SK-N-SH (cell line): ENCODE measurements at regions not wholly inside any gene's neighbourhood (a gene's known extent, or its start where the extent isn't known, plus 50 kb on each side); places are given as distances from the start of the nearest gene placed in this dataset.

ENCODE experiments used
- CTCF ChIA-PET: fragments of 300-600, 350-600 bp; formaldehyde crosslinking; extraction: SDS; loops from one replicate; lab custom pipeline; 2021; lab: Yijun Ruan, JAX
- POLR2A ChIA-PET: fragments of 350-600 bp; sonication (Branson Sonifier 250); formaldehyde crosslinking; extraction: SDS; loops from one replicate; lab custom pipeline; 2020; ENCODE audit warnings: antibody characterized with exemption, inconsistent platforms; lab: Yijun Ruan, JAX
- DNase-seq: peaks from one replicate; pipeline ENCODE4 v3.0.0; 2012
- H2AFZ ChIP-seq: fragments of 200-600 bp; sonication (generic); 2 replicates; pipeline ENCODE4 v1.8.1; 2016; ENCODE audit warnings: antibody characterized with exemption, mild to moderate bottlenecking, low read depth
- H3F3A ChIP-seq: fragments of 200-600 bp; sonication (generic); replicated peaks from 2 replicates; pipeline ENCODE3; 2016; ENCODE audit warnings: antibody characterized with exemption, mild to moderate bottlenecking; ENCODE audit not compliant: insufficient read depth
- H3K27ac ChIP-seq, 2 experiments: fragments of 200-500 bp in 1 of 2; fragments of 200-600 bp in 1 of 2; sonication (Bioruptor generic) in 1 of 2; sonication (generic), shearing (Covaris generic) in 1 of 2; 2 replicates each; pipeline versions ENCODE4 v1.5.1 to v1.6.1; 2014 to 2016; ENCODE audit warnings: low read depth in 2 of 2, inconsistent platforms in 1 of 2, low read length in 1 of 2, mild to moderate bottlenecking in 1 of 2, mixed read lengths in 1 of 2
- H3K27me3 ChIP-seq: fragments of 200-600 bp; sonication (generic), shearing (Covaris generic); 2 replicates; pipeline ENCODE4 v1.6.1; 2016; ENCODE audit warnings: mixed run types; ENCODE audit not compliant: insufficient read depth
- H3K36me3 ChIP-seq, 2 experiments: fragments of 200-500 bp in 1 of 2; fragments of 200-600 bp in 1 of 2; sonication (Bioruptor generic) in 1 of 2; sonication (generic) in 1 of 2; replicated peaks in 1 of 2; 2 replicates each; pipeline versions ENCODE3 to v1.5.1; 2014 to 2016; ENCODE audit warnings: low read length in 1 of 2, mild to moderate bottlenecking in 1 of 2; ENCODE audit not compliant: insufficient read depth in 2 of 2, control insufficient read depth in 1 of 2
- H3K4me1 ChIP-seq, 2 experiments: fragments of 200-500 bp in 1 of 2; fragments of 200-600 bp in 1 of 2; sonication (Bioruptor generic) in 1 of 2; sonication (generic), shearing (Covaris generic) in 1 of 2; 2 replicates each; pipeline versions ENCODE4 v1.5.1 to v1.6.1; 2014 to 2016; ENCODE audit warnings: low read depth in 1 of 2, low read length in 1 of 2, mixed run types in 1 of 2; ENCODE audit not compliant: insufficient read depth in 2 of 2, control insufficient read depth in 1 of 2
- H3K4me2 ChIP-seq: fragments of 200-600 bp; sonication (generic), shearing (Covaris generic); 2 replicates; pipeline ENCODE4 v1.6.1; 2017; ENCODE audit warnings: mixed run types
- H3K4me3 ChIP-seq, 2 experiments: fragments of 200-500 bp in 1 of 2; fragments of 200-600 bp in 1 of 2; sonication (Bioruptor generic) in 1 of 2; sonication (generic), shearing (Covaris generic) in 1 of 2; 2 replicates each; pipeline versions ENCODE4 v1.5.1 to v1.8.1; 2014 to 2016; ENCODE audit warnings: low read depth in 2 of 2, inconsistent platforms in 1 of 2, low read length in 1 of 2, mild to moderate bottlenecking in 1 of 2, mixed read lengths in 1 of 2, moderate library complexity in 1 of 2
- H3K79me2 ChIP-seq: fragments of 200-600 bp; sonication (generic); 2 replicates; pipeline ENCODE4 v1.8.1; 2017; ENCODE audit warnings: mild to moderate bottlenecking; ENCODE audit not compliant: insufficient read depth
- H3K9ac ChIP-seq: fragments of 200-600 bp; sonication (generic); 2 replicates; pipeline ENCODE4 v1.6.1; 2017; ENCODE audit warnings: mixed run types
- H3K9me2 ChIP-seq: fragments of 200-600 bp; sonication (generic); 2 replicates; pipeline ENCODE4 v1.6.1; 2017; ENCODE audit warnings: mixed run types
- H3K9me3 ChIP-seq: fragments of 200-600 bp; sonication (generic); 2 replicates; pipeline ENCODE4 v1.6.1; 2017; ENCODE audit warnings: mixed run types, mild to moderate bottlenecking, moderate library complexity
- H4K20me1 ChIP-seq: fragments of 200-600 bp; sonication (generic); 2 replicates; pipeline ENCODE4 v1.6.1; 2017; ENCODE audit warnings: mild to moderate bottlenecking, mixed run types; ENCODE audit not compliant: insufficient read depth
- ELF1 ChIP-seq: IDR thresholded peaks from 2 replicates; pipeline ENCODE4 v1.4.0; 2012
- GABPA ChIP-seq: IDR thresholded peaks from 2 replicates; pipeline ENCODE4 v1.4.0; 2012; ENCODE audit warnings: low read depth, mild to moderate bottlenecking
- JUND ChIP-seq: IDR thresholded peaks from 2 replicates; pipeline ENCODE4 v1.4.0; 2012
- MEF2A ChIP-seq: IDR thresholded peaks from 2 replicates; pipeline ENCODE4 v1.4.0; 2012; ENCODE audit warnings: low read depth, borderline replicate concordance
- NRF1 ChIP-seq: IDR thresholded peaks from 2 replicates; pipeline ENCODE4 v1.6.1; 2012; ENCODE audit warnings: low read depth, mild to moderate bottlenecking, low read length
- RAD21 ChIP-seq: IDR thresholded peaks from 2 replicates; pipeline ENCODE4 v1.6.1; 2012; ENCODE audit warnings: mild to moderate bottlenecking, low read length
- RCOR1 ChIP-seq: fragments of 150-350 bp; IDR thresholded peaks from 2 replicates; pipeline ENCODE4 v1.6.1; 2017; ENCODE audit warnings: antibody characterized with exemption, low read length
- RXRA ChIP-seq: IDR thresholded peaks from 2 replicates; pipeline ENCODE4 v1.4.0; 2012; ENCODE audit warnings: low read depth, mild to moderate bottlenecking, borderline replicate concordance
- SMC3 ChIP-seq: IDR thresholded peaks from 2 replicates; pipeline ENCODE4 v1.6.1; 2012; ENCODE audit warnings: low read depth, low read length, improper control_type of control experiment
- TAF1 ChIP-seq: IDR thresholded peaks from 2 replicates; pipeline ENCODE4 v1.6.1; 2012; ENCODE audit warnings: low read depth, mild to moderate bottlenecking, low read length, moderate library complexity, borderline replicate concordance
- TCF12 ChIP-seq: IDR thresholded peaks from 2 replicates; pipeline ENCODE4 v1.4.0; 2012
- TEAD4 ChIP-seq: IDR thresholded peaks from 2 replicates; pipeline ENCODE4 v1.4.0; 2012; ENCODE audit warnings: mild to moderate bottlenecking, borderline replicate concordance; ENCODE audit not compliant: insufficient read depth
- YY1 ChIP-seq: IDR thresholded peaks from 2 replicates; pipeline ENCODE4 v1.4.0; 2012; ENCODE audit warnings: low read depth, mild to moderate bottlenecking
- WGBS: methylation state at CpG from one replicate; pipeline ENCODE4 v1.1.6; 2017; ENCODE audit warnings: low lambda C conversion rate; 5-methylcytosine and 5-hydroxymethylcytosine counted together
- TF ChIP-seq, protein P1 (sequence below): IDR thresholded peaks from 2 replicates; pipeline ENCODE4 v1.4.0; 2012; ENCODE audit warnings: low read depth
- TF ChIP-seq, protein P2 (sequence below): fragments of 150-350 bp; IDR thresholded peaks from 2 replicates; pipeline ENCODE4 v1.6.1; 2017; ENCODE audit warnings: antibody characterized with exemption, low read length, low read depth, borderline replicate concordance
- TF ChIP-seq, protein P3 (sequence below): fragments of 200-600 bp; sonication (generic); IDR thresholded peaks from 2 replicates; pipeline ENCODE4 v1.6.1; 2017; ENCODE audit warnings: antibody characterized with exemption, mild to moderate bottlenecking, moderate library complexity
- TF ChIP-seq, protein P4 (sequence below): IDR thresholded peaks from 2 replicates; pipeline ENCODE4 v1.4.0; 2012; ENCODE audit warnings: low read depth, borderline replicate concordance

DNA sequence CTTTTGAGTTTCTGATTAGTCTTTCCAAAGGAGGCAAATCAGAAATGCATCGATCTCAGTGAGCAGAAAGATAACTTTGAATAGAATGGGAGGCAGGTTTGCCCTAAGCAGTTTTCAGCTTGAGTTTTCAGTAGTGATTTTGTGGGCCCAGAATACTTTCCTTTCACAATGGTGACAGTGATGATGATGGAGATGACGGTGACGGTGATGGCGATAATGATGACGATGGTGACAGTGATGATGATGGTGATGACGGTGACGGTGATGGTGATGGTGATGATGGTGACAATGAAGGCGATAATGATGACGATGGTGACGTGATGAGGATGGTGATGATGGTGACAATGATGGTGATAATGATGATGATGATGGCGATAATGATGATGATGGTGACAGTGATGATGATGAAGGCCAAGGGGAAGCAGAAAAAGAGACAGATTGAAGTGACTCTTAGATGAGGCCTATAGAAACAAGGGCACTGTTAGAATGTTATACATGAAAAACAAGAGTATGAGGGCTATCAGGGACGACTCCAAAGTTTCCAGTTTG lies 153.4 kb upstream of the B3GAT1 start:
- peaks cover 0 to 16% of the 10 kb centered on the region in 2 experiments; a peak in 1 of 4 replicates for H3K4me1 ChIP-seq
- no peaks in the 10 kb centered on the region for H4K20me1 ChIP-seq
- WGBS: 50% methylated on average over 12 of the region's 12 CpGs
- ChIA-PET POLR2A (no interaction called here), CTCF (interaction anchor here (1.0 kb wide), 1 partner anchor 147 kb away, joined by 3 read pairs; no protein-coding TSS in a partner anchor)
- no peak overlapping the region for H3K4me3 ChIP-seq
- H3K9me3 ChIP-seq: peaks cover 5% of the 10 kb centered on the region
- H2AFZ ChIP-seq: no peak overlapping the region
- no peak for TF ChIP-seq GABPA
- TF ChIP-seq RXRA: no peak
- TF ChIP-seq MEF2A: no peak
- no peak for TF ChIP-seq NRF1
- TF ChIP-seq RAD21: no peak
- TF ChIP-seq, protein P1, sequence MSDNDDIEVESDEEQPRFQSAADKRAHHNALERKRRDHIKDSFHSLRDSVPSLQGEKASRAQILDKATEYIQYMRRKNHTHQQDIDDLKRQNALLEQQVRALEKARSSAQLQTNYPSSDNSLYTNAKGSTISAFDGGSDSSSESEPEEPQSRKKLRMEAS: no peak
- no peak for TF ChIP-seq SMC3
- TF ChIP-seq TCF12: no peak
- TF ChIP-seq YY1: no peak
- no peak for TF ChIP-seq TAF1
- no peak overlapping the region for H3K27ac ChIP-seq
- no peaks in the 10 kb centered on the region for H3K9me2 ChIP-seq
- no peak for DNase-seq
- H3K79me2 ChIP-seq: no peaks in the 10 kb centered on the region
- no peaks in the 10 kb centered on the region for H3K27me3 ChIP-seq
- no peak overlapping the region for H3K4me2 ChIP-seq
- H3F3A ChIP-seq: no peaks in the 10 kb centered on the region
- no peaks in the 10 kb centered on the region for H3K36me3 ChIP-seq
- no peak overlapping the region for H3K9ac ChIP-seq

DNA sequence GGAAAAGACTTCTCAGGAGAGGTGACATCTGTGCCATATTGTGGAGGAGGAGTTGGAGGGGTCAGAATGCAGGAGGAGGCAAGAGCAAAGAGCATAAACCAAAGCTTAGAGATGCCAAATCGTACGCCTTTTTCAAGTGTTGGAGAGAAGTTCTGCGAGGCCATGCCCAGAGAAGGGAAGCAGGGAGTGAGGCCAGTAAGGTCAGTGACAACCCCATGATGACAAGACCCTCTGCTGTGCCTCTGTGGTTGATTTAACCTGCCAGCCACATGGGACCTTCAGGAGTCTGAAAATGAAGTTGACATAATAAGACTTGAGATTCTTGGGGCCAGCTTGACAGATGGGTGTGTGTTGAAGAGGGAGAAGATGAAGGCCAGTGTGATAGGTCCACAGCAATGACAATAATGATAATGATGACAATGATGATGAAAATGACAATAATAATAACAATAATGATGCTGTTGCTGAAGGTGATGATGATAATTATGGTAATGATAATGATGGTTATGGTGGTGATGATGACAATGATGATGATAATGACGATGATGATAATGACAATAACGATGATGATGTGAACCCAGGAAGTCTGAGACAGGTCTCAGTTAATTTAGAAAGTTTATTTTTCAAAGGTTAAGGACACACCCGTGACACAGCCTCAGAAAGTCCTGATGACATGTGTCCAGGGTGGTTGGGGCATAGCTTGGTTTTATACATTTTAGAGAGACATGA lies 152.6 kb upstream of the B3GAT1 start:
- Histone ChIP-seq H3K9me3 (peaks cover under 1% of the 10 kb centered on the region), H3K36me3 (no peaks in the 10 kb centered on the region), H3K27me3 (no peaks in the 10 kb centered on the region), H3K9me2 (no peaks in the 10 kb centered on the region), H3K9ac (no peak overlapping the region), H3K79me2 (no peaks in the 10 kb centered on the region), H3K4me3 (no peak overlapping the region), H3K4me2 (no peak overlapping the region), H3K27ac (no peak overlapping the region), H3F3A (no peaks in the 10 kb centered on the region), H3K4me1 (peaks cover 0 to 22% of the 10 kb centered on the region in 2 experiments; a peak in 1 of 4 replicates), H2AFZ (no peak overlapping the region), H4K20me1 (no peaks in the 10 kb centered on the region)
- WGBS: 22% methylated on average over 6 of the region's 6 CpGs
- CTCF ChIA-PET: interaction anchor here (1.0 kb wide), 1 partner anchor 146 kb away, joined by 3 read pairs; no protein-coding TSS in a partner anchor
- TF ChIP-seq, protein P2, sequence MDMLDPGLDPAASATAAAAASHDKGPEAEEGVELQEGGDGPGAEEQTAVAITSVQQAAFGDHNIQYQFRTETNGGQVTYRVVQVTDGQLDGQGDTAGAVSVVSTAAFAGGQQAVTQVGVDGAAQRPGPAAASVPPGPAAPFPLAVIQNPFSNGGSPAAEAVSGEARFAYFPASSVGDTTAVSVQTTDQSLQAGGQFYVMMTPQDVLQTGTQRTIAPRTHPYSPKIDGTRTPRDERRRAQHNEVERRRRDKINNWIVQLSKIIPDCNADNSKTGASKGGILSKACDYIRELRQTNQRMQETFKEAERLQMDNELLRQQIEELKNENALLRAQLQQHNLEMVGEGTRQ: no peak
- TF ChIP-seq JUND: no peak
- no peak for TF ChIP-seq NRF1
- TF ChIP-seq RCOR1: no peak
- TF ChIP-seq, protein P3, sequence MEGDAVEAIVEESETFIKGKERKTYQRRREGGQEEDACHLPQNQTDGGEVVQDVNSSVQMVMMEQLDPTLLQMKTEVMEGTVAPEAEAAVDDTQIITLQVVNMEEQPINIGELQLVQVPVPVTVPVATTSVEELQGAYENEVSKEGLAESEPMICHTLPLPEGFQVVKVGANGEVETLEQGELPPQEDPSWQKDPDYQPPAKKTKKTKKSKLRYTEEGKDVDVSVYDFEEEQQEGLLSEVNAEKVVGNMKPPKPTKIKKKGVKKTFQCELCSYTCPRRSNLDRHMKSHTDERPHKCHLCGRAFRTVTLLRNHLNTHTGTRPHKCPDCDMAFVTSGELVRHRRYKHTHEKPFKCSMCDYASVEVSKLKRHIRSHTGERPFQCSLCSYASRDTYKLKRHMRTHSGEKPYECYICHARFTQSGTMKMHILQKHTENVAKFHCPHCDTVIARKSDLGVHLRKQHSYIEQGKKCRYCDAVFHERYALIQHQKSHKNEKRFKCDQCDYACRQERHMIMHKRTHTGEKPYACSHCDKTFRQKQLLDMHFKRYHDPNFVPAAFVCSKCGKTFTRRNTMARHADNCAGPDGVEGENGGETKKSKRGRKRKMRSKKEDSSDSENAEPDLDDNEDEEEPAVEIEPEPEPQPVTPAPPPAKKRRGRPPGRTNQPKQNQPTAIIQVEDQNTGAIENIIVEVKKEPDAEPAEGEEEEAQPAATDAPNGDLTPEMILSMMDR: no peak
- no peak for TF ChIP-seq YY1
- TF ChIP-seq RXRA: no peak
- no peak for TF ChIP-seq ELF1
- TF ChIP-seq TEAD4: no peak
- TF ChIP-seq SMC3: no peak
- TF ChIP-seq, protein P4, sequence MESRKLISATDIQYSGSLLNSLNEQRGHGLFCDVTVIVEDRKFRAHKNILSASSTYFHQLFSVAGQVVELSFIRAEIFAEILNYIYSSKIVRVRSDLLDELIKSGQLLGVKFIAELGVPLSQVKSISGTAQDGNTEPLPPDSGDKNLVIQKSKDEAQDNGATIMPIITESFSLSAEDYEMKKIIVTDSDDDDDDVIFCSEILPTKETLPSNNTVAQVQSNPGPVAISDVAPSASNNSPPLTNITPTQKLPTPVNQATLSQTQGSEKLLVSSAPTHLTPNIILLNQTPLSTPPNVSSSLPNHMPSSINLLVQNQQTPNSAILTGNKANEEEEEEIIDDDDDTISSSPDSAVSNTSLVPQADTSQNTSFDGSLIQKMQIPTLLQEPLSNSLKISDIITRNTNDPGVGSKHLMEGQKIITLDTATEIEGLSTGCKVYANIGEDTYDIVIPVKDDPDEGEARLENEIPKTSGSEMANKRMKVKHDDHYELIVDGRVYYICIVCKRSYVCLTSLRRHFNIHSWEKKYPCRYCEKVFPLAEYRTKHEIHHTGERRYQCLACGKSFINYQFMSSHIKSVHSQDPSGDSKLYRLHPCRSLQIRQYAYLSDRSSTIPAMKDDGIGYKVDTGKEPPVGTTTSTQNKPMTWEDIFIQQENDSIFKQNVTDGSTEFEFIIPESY: no peak
- no peak for TF ChIP-seq MEF2A
- no peak for DNase-seq
- POLR2A ChIA-PET: no interaction called here
